ENCODE measurements at regions not wholly inside any gene's neighbourhood (a gene's known extent, or its start where the extent isn't known, plus 50 kb on each side); places are given as distances from the start of the nearest gene placed in this dataset.

DNA sequence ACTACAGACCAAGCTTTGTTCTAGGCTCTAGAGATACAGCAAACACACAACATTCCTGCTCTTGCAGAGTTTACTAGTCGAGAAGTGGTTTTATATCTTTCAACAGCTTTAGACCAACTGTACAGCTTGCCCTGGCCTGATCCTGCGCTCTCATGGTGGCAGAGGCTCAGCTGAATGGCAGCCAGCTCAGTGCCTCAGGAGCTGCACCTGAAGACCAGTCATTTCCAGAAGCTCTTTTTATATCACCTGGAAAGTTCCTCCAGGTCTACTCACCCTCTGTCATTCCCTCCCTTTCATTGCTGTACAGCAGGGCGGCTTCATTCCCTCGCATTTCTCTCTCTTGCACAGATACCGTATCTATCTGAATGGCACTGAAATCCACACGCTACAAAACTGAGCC lies 319.8 kb downstream of the GATA3 start:
- TF ChIP-seq POLR2A (IDR thresholded peaks at IDR 0.05; ENCODE audit: low read depth, low read length): no peak
- TF ChIP-seq, protein P1, sequence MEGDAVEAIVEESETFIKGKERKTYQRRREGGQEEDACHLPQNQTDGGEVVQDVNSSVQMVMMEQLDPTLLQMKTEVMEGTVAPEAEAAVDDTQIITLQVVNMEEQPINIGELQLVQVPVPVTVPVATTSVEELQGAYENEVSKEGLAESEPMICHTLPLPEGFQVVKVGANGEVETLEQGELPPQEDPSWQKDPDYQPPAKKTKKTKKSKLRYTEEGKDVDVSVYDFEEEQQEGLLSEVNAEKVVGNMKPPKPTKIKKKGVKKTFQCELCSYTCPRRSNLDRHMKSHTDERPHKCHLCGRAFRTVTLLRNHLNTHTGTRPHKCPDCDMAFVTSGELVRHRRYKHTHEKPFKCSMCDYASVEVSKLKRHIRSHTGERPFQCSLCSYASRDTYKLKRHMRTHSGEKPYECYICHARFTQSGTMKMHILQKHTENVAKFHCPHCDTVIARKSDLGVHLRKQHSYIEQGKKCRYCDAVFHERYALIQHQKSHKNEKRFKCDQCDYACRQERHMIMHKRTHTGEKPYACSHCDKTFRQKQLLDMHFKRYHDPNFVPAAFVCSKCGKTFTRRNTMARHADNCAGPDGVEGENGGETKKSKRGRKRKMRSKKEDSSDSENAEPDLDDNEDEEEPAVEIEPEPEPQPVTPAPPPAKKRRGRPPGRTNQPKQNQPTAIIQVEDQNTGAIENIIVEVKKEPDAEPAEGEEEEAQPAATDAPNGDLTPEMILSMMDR (IDR thresholded peaks at IDR 0.05; ENCODE audit: extremely low read depth in 1 of 2, insufficient read depth in 1 of 2, low read depth in 1 of 2, low read length in 2 of 2): no peak
- no peak for TF ChIP-seq POLR2AphosphoS5 (IDR thresholded peaks at IDR 0.05; ENCODE audit: insufficient read depth, low read depth, low read length)
- TF ChIP-seq EZH2 (IDR thresholded peaks at IDR 0.05; ENCODE audit: borderline replicate concordance, low read depth, low read length, severe bottlenecking): no peak
- no peak for TF ChIP-seq JUN (IDR thresholded peaks at IDR 0.05; ENCODE audit: borderline replicate concordance, insufficient read depth, insufficient read length, low read depth)
- TF ChIP-seq, protein P2, sequence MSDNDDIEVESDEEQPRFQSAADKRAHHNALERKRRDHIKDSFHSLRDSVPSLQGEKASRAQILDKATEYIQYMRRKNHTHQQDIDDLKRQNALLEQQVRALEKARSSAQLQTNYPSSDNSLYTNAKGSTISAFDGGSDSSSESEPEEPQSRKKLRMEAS (IDR thresholded peaks at IDR 0.05; ENCODE audit: insufficient read depth, insufficient read length): no peak
- no peak for TF ChIP-seq GATA2 (IDR thresholded peaks at IDR 0.05; ENCODE audit: insufficient read depth, insufficient read length, low read depth, low read length)

Data from endothelial cell of umbilical vein (primary cell).